K562 (cell line): ENCODE measurements at regions not wholly inside any gene's neighbourhood (a gene's known extent, or its start where the extent isn't known, plus 50 kb on each side); places are given as distances from the start of the nearest gene placed in this dataset.

ENCODE experiments used
- CTCF ChIP-seq, 3 experiments: IDR thresholded peaks in 2 of 3; conservative IDR thresholded peaks in 1 of 3; 2 replicates each; pipeline ENCODE4 v1.5.1; 2011 to 2012; ENCODE audit warnings: low read length in 3 of 3, mild to moderate bottlenecking in 3 of 3, control low read depth in 2 of 3, improper control_type of control experiment in 1 of 3, inconsistent platforms in 1 of 3, low read depth in 1 of 3, mixed read lengths in 1 of 3, moderate library complexity in 1 of 3; ENCODE audit not compliant: insufficient read depth in 2 of 3
- KAT2B ChIP-seq: IDR thresholded peaks from one replicate; pipeline ENCODE4 v1.6.1; 2012; ENCODE audit warnings: low read depth, mild to moderate bottlenecking, control low read depth, inconsistent platforms, low read length, moderate library complexity
- NFRKB ChIP-seq: fragments of 450-650 bp; IDR thresholded peaks from 2 replicates; pipeline ENCODE4 v1.6.1; 2016; ENCODE audit warnings: low read depth
- SNRNP70 ChIP-seq: fragments of 200-400 bp; formaldehyde crosslinking; optimal IDR thresholded peaks from 2 replicates; pipeline ENCODE3; 2017; ENCODE audit warnings: low read depth, low read length

- TF ChIP-seq CTCF (IDR thresholded peaks at IDR 0.05 in 2 of 3, conservative IDR thresholded peaks at IDR 0.05 in 1 of 3; ENCODE audit: insufficient read depth in 2 of 3, low read depth in 1 of 3, low read length in 3 of 3) (no peak), NFRKB (no peak), KAT2B (no peak), SNRNP70 (no peak)
Measured at GRCh38 chr9:106334081-106334480, 528.9 kb upstream of the ZNF462 start.
